H1 (cell line): ENCODE measurements at regions not wholly inside any gene's neighbourhood (a gene's known extent, or its start where the extent isn't known, plus 50 kb on each side); places are given as distances from the start of the nearest gene placed in this dataset.

Source experiments
- CTCF ChIA-PET: fragments of 300-600 bp; sonication (Branson Sonifier 250); formaldehyde crosslinking; loops from one replicate; lab custom pipeline; 2021; ENCODE audit not compliant: partially characterized antibody; lab: Charles Lee
- POLR2A ChIA-PET: fragments of 300-600 bp; sonication (Branson Sonifier 250); formaldehyde crosslinking; loops from one replicate; lab custom pipeline; 2021; ENCODE audit warnings: inconsistent platforms; ENCODE audit not compliant: partially characterized antibody; lab: Charles Lee
- DNase-seq, 2 experiments: peaks; one replicate each; pipeline versions ENCODE4 v3.0.0 to v3.0.0-alpha.2; 2010 to 2022; ENCODE audit warnings: low spot score in 2 of 2, low read depth in 1 of 2, mixed read lengths in 1 of 2
- FAIRE-seq: peaks from 2 replicates; lab custom pipeline; 2011; peaks lifted over from hg19 to GRCh38; lab: Jason Lieb, UNC
- H2AFZ ChIP-seq: 2 replicates; pipeline ENCODE4 v1.8.1; 2012; ENCODE audit warnings: low read length, inconsistent platforms
- H2AK5ac ChIP-seq: 2 replicates; pipeline ENCODE4 v1.6.1; 2013; ENCODE audit warnings: low read depth, low read length
- H2BK120ac ChIP-seq: replicated peaks from 2 replicates; pipeline ENCODE3; 2013; ENCODE audit warnings: low read depth, low read length, inconsistent platforms
- H2BK12ac ChIP-seq: 2 replicates; pipeline ENCODE4 v1.6.1; 2013; ENCODE audit warnings: low read depth, low read length
- H2BK15ac ChIP-seq: 2 replicates; pipeline ENCODE4 v1.6.1; 2013; ENCODE audit warnings: low read length
- H2BK20ac ChIP-seq: 2 replicates; pipeline ENCODE4 v1.6.1; 2013; ENCODE audit warnings: low read length
- H2BK5ac ChIP-seq: 2 replicates; pipeline ENCODE4 v1.6.1; 2013; ENCODE audit warnings: low read depth, low read length
- H3K14ac ChIP-seq: 2 replicates; pipeline ENCODE4 v1.6.1; 2013; ENCODE audit warnings: inconsistent platforms; ENCODE audit not compliant: insufficient read length
- H3K18ac ChIP-seq: 2 replicates; pipeline ENCODE4 v1.6.1; 2013; ENCODE audit warnings: low read length; ENCODE audit errors: extremely low read depth
- H3K23ac ChIP-seq: 2 replicates; pipeline ENCODE4 v1.6.1; 2013; ENCODE audit warnings: inconsistent platforms; ENCODE audit not compliant: insufficient read length
- H3K23me2 ChIP-seq: 2 replicates; pipeline ENCODE4 v1.6.1; 2013; ENCODE audit warnings: low read depth, low read length
- H3K27ac ChIP-seq: 2 replicates; pipeline ENCODE4 v1.6.1; 2011; ENCODE audit warnings: low read depth, low read length, inconsistent platforms
- H3K27me3 ChIP-seq, 4 experiments: replicated peaks in 1 of 4; 1 replicate in 1 of 4; 2 replicates in 3 of 4; pipeline versions ENCODE4 v1.6.1 to v1.8.1; 2011 to 2013; ENCODE audit warnings: low read length in 3 of 4, mild to moderate bottlenecking in 3 of 4, inconsistent platforms in 2 of 4, mixed read lengths in 2 of 4, moderate library complexity in 1 of 4; ENCODE audit not compliant: control insufficient read depth in 3 of 4, insufficient read depth in 3 of 4; ENCODE audit errors: extremely low read depth in 1 of 4
- H3K36me3 ChIP-seq, 4 experiments: 2 replicates each; pipeline versions ENCODE4 v1.6.1 to v1.8.1; 2011 to 2013; ENCODE audit warnings: mild to moderate bottlenecking in 4 of 4, low read length in 3 of 4, moderate library complexity in 2 of 4, control low read depth in 1 of 4, inconsistent platforms in 1 of 4; ENCODE audit not compliant: insufficient read depth in 4 of 4, control insufficient read depth in 2 of 4
- H3K4ac ChIP-seq: replicated peaks from 2 replicates; pipeline ENCODE3; 2013; ENCODE audit warnings: low read length, low read depth, mixed read lengths, inconsistent platforms; ENCODE audit not compliant: insufficient read length
- H3K4me1 ChIP-seq, 4 experiments: replicated peaks in 1 of 4; 1 replicate in 1 of 4; 2 replicates in 3 of 4; pipeline versions ENCODE4 v1.6.1 to v1.8.1; 2011 to 2013; ENCODE audit warnings: low read length in 3 of 4, inconsistent platforms in 2 of 4, mixed read lengths in 1 of 4; ENCODE audit not compliant: insufficient read depth in 4 of 4, control insufficient read depth in 3 of 4
- H3K4me2 ChIP-seq, 2 experiments: 2 replicates each; pipeline versions ENCODE4 v1.6.1 to v1.8.1; 2011 to 2013; ENCODE audit warnings: low read depth in 2 of 2, low read length in 2 of 2, control low read depth in 1 of 2, inconsistent platforms in 1 of 2, mild to moderate bottlenecking in 1 of 2; ENCODE audit not compliant: insufficient read depth in 1 of 2
- H3K4me3 ChIP-seq, 4 experiments: fragments of 200-600, 300-600 bp in 1 of 4; sonication (generic), shearing (Covaris generic), sonication (Bioruptor Twin) in 1 of 4; 2 replicates each; pipeline versions ENCODE4 v1.5.1 to v1.8.1; 2011 to 2016; ENCODE audit warnings: low read length in 4 of 4, low read depth in 3 of 4, control low read depth in 2 of 4, inconsistent platforms in 2 of 4, mild to moderate bottlenecking in 2 of 4, mixed read lengths in 1 of 4, moderate library complexity in 1 of 4; ENCODE audit not compliant: insufficient read depth in 2 of 4; ENCODE audit errors: extremely low read depth in 1 of 4
- H3K56ac ChIP-seq: replicated peaks from 2 replicates; pipeline ENCODE3; 2013; ENCODE audit warnings: low read depth, mild to moderate bottlenecking, mixed read lengths, low read length, inconsistent platforms; ENCODE audit not compliant: insufficient read length
- H3K79me1 ChIP-seq: 2 replicates; pipeline ENCODE4 v1.6.1; 2013; ENCODE audit warnings: low read depth, low read length, control low read depth
- H3K79me2 ChIP-seq, 2 experiments: 2 replicates each; pipeline versions ENCODE4 v1.6.1 to v1.8.1; 2012 to 2013; ENCODE audit warnings: low read length in 2 of 2, mild to moderate bottlenecking in 2 of 2, inconsistent platforms in 1 of 2; ENCODE audit not compliant: insufficient read depth in 2 of 2, control insufficient read depth in 1 of 2
- H3K9ac ChIP-seq, 4 experiments: replicated peaks in 1 of 4; 1 replicate in 1 of 4; 2 replicates in 3 of 4; pipeline versions ENCODE4 v1.6.1 to v1.8.1; 2011 to 2013; ENCODE audit warnings: low read depth in 3 of 4, low read length in 3 of 4, control low read depth in 2 of 4, mild to moderate bottlenecking in 2 of 4, moderate library complexity in 2 of 4, inconsistent platforms in 1 of 4; ENCODE audit errors: extremely low read depth in 1 of 4
- H3K9me3 ChIP-seq, 2 experiments: 2 replicates each; pipeline versions ENCODE4 v1.6.1 to v1.8.1; 2012 to 2013; ENCODE audit warnings: mild to moderate bottlenecking in 2 of 2, moderate library complexity in 2 of 2, control low read depth in 1 of 2, inconsistent platforms in 1 of 2, low read depth in 1 of 2, low read length in 1 of 2, mixed read lengths in 1 of 2; ENCODE audit not compliant: insufficient read depth in 2 of 2
- H4K20me1 ChIP-seq, 2 experiments: replicated peaks in 1 of 2; 2 replicates each; pipeline versions ENCODE3 to v1.8.1; 2011 to 2013; ENCODE audit warnings: inconsistent platforms in 2 of 2, low read length in 2 of 2, mild to moderate bottlenecking in 1 of 2; ENCODE audit not compliant: insufficient read depth in 2 of 2, control insufficient read depth in 1 of 2
- H4K5ac ChIP-seq: 2 replicates; pipeline ENCODE4 v1.6.1; 2013; ENCODE audit warnings: low read length, low read depth, mixed read lengths, inconsistent platforms; ENCODE audit not compliant: insufficient read length
- H4K8ac ChIP-seq: 2 replicates; pipeline ENCODE4 v1.8.0; 2013; ENCODE audit warnings: mild to moderate bottlenecking, moderate library complexity, low read length, inconsistent platforms; ENCODE audit not compliant: insufficient read depth; ENCODE audit errors: extremely low read depth
- H4K91ac ChIP-seq: replicated peaks from 2 replicates; pipeline ENCODE3; 2013; ENCODE audit warnings: low read length, mixed read lengths, inconsistent platforms; ENCODE audit not compliant: insufficient read length
- BACH1 ChIP-seq: IDR thresholded peaks from 2 replicates; pipeline ENCODE4 v1.6.1; 2012; ENCODE audit warnings: low read length, improper control_type of control experiment
- BCL11A ChIP-seq, 2 experiments: IDR thresholded peaks; one replicate each; pipeline ENCODE4 v1.6.1; 2011; ENCODE audit warnings: low read depth in 2 of 2, low read length in 2 of 2, mild to moderate bottlenecking in 2 of 2
- BRCA1 ChIP-seq: IDR thresholded peaks from 2 replicates; pipeline ENCODE4 v1.6.1; 2012; ENCODE audit warnings: low read depth, low read length, improper control_type of control experiment
- CBX8 ChIP-seq: fragments of 300-800, 300-1000 bp; sonication (generic); IDR thresholded peaks from 2 replicates; pipeline ENCODE4 v1.7.1; 2016; ENCODE audit warnings: low read depth, low read length, borderline replicate concordance
- CEBPB ChIP-seq: IDR thresholded peaks from 2 replicates; pipeline ENCODE4 v1.6.1; 2012; ENCODE audit warnings: low read depth, low read length
- KDM4A ChIP-seq: IDR thresholded peaks from one replicate; pipeline ENCODE4 v1.7.1; 2012; ENCODE audit warnings: low read depth, mild to moderate bottlenecking, moderate library complexity, low read length, inconsistent platforms; ENCODE audit not compliant: severe bottlenecking
- KDM5A ChIP-seq: fragments of 200-600 bp; IDR thresholded peaks from 2 replicates; pipeline ENCODE4 v1.7.1; 2012; ENCODE audit warnings: mild to moderate bottlenecking, low read length, inconsistent platforms, mixed read lengths
- PHF8 ChIP-seq: fragments of 200-600 bp; sonication (generic); conservative IDR thresholded peaks from 2 replicates; pipeline ENCODE4 v1.7.1; 2012; ENCODE audit warnings: low read depth, mild to moderate bottlenecking, inconsistent platforms, low read length, moderate library complexity
- RXRA ChIP-seq: IDR thresholded peaks from 2 replicates; pipeline ENCODE4 v1.6.1; 2011; ENCODE audit warnings: low read depth, mild to moderate bottlenecking, low read length, moderate library complexity; ENCODE audit not compliant: insufficient read depth
- SIX5 ChIP-seq: IDR thresholded peaks from 2 replicates; pipeline ENCODE4 v1.6.1; 2011; ENCODE audit warnings: mild to moderate bottlenecking, low read depth, low read length
- TAF1 ChIP-seq: IDR thresholded peaks from 2 replicates; pipeline ENCODE4 v1.6.1; 2011; ENCODE audit warnings: mild to moderate bottlenecking, low read depth, low read length
- YY1 ChIP-seq: IDR thresholded peaks from 2 replicates; pipeline ENCODE4 v1.6.1; 2011; ENCODE audit warnings: low read depth, mild to moderate bottlenecking, low read length
- WGBS, 2 experiments: shearing (Covaris generic) in 1 of 2; methylation state at CpG; one replicate each; pipeline versions ENCODE4 v1.1.6 to v1.1.7; 2013 to 2015; ENCODE audit warnings: low lambda C conversion rate in 2 of 2, mixed read lengths in 2 of 2, inconsistent platforms in 1 of 2, low coverage in 1 of 2, missing lambda C conversion rate in 1 of 2; ENCODE audit not compliant: insufficient replicate concordance in 2 of 2, insufficient coverage in 1 of 2, insufficient read length in 1 of 2; ENCODE audit errors: extremely low coverage in 1 of 2, missing lambda C conversion rate in 1 of 2; 5-methylcytosine and 5-hydroxymethylcytosine counted together

- CTCF ChIA-PET = no interaction called here
- no peak overlapping the region for H3K9ac ChIP-seq
Measured at GRCh38 chr15:52626671-52627369, 52.4 kb downstream of the ATOSA start.

More at GRCh38 chr15:52626671-52627369, 52.4 kb downstream of the ATOSA start:
- Histone ChIP-seq H3K4me2 (no peak overlapping the region), H3K4ac (no peak overlapping the region), H2BK12ac (no peak overlapping the region), H4K5ac (no peak overlapping the region), H4K91ac (no peak overlapping the region), H3K27me3 (no peaks in the 10 kb centered on the region), H2AK5ac (no peak overlapping the region), H4K8ac (no peak overlapping the region), H2BK5ac (no peak overlapping the region), H2BK20ac (no peak overlapping the region), H2BK15ac (no peak overlapping the region), H3K18ac (no peak overlapping the region), H3K79me1 (no peaks in the 10 kb centered on the region), H2BK120ac (no peak overlapping the region), H3K9me3 (no peaks in the 10 kb centered on the region), H3K36me3 (no peaks in the 10 kb centered on the region; a peak in 1 of 8 replicates), H3K14ac (no peak overlapping the region), H3K56ac (no peak overlapping the region), H4K20me1 (no peaks in the 10 kb centered on the region), H3K23me2 (no peaks in the 10 kb centered on the region), H3K79me2 (no peaks in the 10 kb centered on the region), H3K23ac (no peak overlapping the region), H3K4me3 (no peak overlapping the region), H3K4me1 (no peaks in the 10 kb centered on the region), H2AFZ (no peak overlapping the region), H3K27ac (no peak overlapping the region)
- TF ChIP-seq BCL11A (IDR thresholded peaks at IDR 0.05; ENCODE audit: low read depth in 2 of 2, low read length in 2 of 2) (no peak), CBX8 (no peak), BACH1 (no peak), TAF1 (no peak), RXRA (no peak), SIX5 (no peak), BRCA1 (no peak), KDM4A (no peak), CEBPB (no peak), YY1 (no peak), PHF8 (no peak), KDM5A (no peak)
- FAIRE-seq (no peak), DNase-seq (no peak)
- 80% methylated on average over 3 of the region's 3 CpGs; no CpG with 5 or more reads in 1 of the 2 experiments for WGBS, 2 experiments
- POLR2A ChIA-PET = no interaction called here
